ENCODE measurements at regions not wholly inside any gene's neighbourhood (a gene's known extent, or its start where the extent isn't known, plus 50 kb on each side); places are given as distances from the start of the nearest gene placed in this dataset.

GRCh38 chr10:104505521-104506042 is 135.5 kb upstream of the SORCS3 start:
- peak in 1 of 2 donors; percentile 34 for DNase-seq (ENCODE audit: low spot score in 2 of 2)
- TF ChIP-seq CTCF (IDR thresholded peaks at IDR 0.05) (no peak), POLR2A (IDR thresholded peaks at IDR 0.05) (no peak)
- intact Hi-C loops (cut with DNase I; ENCODE audit: low total_unique reads) = no loop called here
- no peak overlapping the region for H3K4me3 ChIP-seq (ENCODE audit: low read depth, poor library complexity, severe bottlenecking)
- WGBS, 2 donors = 80 to 85% methylated on average over 3 of the region's 3 CpGs

GRCh38 chr10:104509981-104510380 is 131.1 kb upstream of the SORCS3 start:
- intact Hi-C loops (cut with DNase I; ENCODE audit: low total_unique reads) = no loop called here
- H3K4me3 ChIP-seq (ENCODE audit: low read depth, poor library complexity, severe bottlenecking) = no peak overlapping the region
- DNase-seq (ENCODE audit: low spot score in 2 of 2) = peak in 1 of 2 donors; percentile 36
- TF ChIP-seq CTCF (IDR thresholded peaks at IDR 0.05) (no peak), POLR2A (IDR thresholded peaks at IDR 0.05) (no peak)
- 42 to 51% methylated on average over 3 of the region's 3 CpGs for WGBS, 2 donors

GRCh38 chr10:104510644-104511043 is 130.4 kb upstream of the SORCS3 start:
- intact Hi-C loops (cut with DNase I; ENCODE audit: low total_unique reads) = no loop called here
- no peak for TF ChIP-seq CTCF (IDR thresholded peaks at IDR 0.05)
- no peak for TF ChIP-seq POLR2A (IDR thresholded peaks at IDR 0.05)
- peak in 1 of 2 donors; percentile 78 for DNase-seq (ENCODE audit: low spot score in 2 of 2)
- H3K4me3 ChIP-seq (ENCODE audit: low read depth, poor library complexity, severe bottlenecking) = no peak overlapping the region
- WGBS, 2 donors = 73 to 74% methylated on average over 2 of the region's 2 CpGs

GRCh38 chr10:104512800-104513199 is 128.3 kb upstream of the SORCS3 start:
- 62 to 64% methylated on average over 8 of the region's 8 CpGs for WGBS, 2 donors
- intact Hi-C loops (cut with DNase I; ENCODE audit: low total_unique reads) = no loop called here
- H3K4me3 ChIP-seq (ENCODE audit: low read depth, poor library complexity, severe bottlenecking) = no peak overlapping the region
- peak in 1 of 2 donors; percentile 26 for DNase-seq (ENCODE audit: low spot score in 2 of 2)
- no peak for TF ChIP-seq CTCF (IDR thresholded peaks at IDR 0.05)
- no peak for TF ChIP-seq POLR2A (IDR thresholded peaks at IDR 0.05)

- WGBS, 2 donors = 27 to 31% methylated on average over 2 of the region's 2 CpGs
- no peak overlapping the region for H3K4me3 ChIP-seq (ENCODE audit: low read depth, poor library complexity, severe bottlenecking)
- TF ChIP-seq POLR2A (IDR thresholded peaks at IDR 0.05) (no peak), CTCF (IDR thresholded peaks at IDR 0.05) (no peak)
Observed at GRCh38 chr10:104515678-104516199, 125.4 kb upstream of the SORCS3 start.

GRCh38 chr10:104516986-104517385 is 124.1 kb upstream of the SORCS3 start:
- DNase-seq (ENCODE audit: low spot score in 2 of 2) = peak in 1 of 2 donors; percentile 54
- TF ChIP-seq POLR2A (IDR thresholded peaks at IDR 0.05) = no peak
- TF ChIP-seq CTCF (IDR thresholded peaks at IDR 0.05) = no peak
- no peak overlapping the region for H3K4me3 ChIP-seq (ENCODE audit: low read depth, poor library complexity, severe bottlenecking)
- 68 to 75% methylated on average over 2 of the region's 2 CpGs for WGBS, 2 donors
- intact Hi-C loops (cut with DNase I; ENCODE audit: low total_unique reads) = no loop called here

More at GRCh38 chr10:104515678-104516199, 125.4 kb upstream of the SORCS3 start:
- DNase-seq (ENCODE audit: low spot score in 2 of 2) = no peak
- intact Hi-C loops (cut with DNase I; ENCODE audit: low total_unique reads) = no loop called here
